ENCODE measurements at regions not wholly inside any gene's neighbourhood (a gene's known extent, or its start where the extent isn't known, plus 50 kb on each side); places are given as distances from the start of the nearest gene placed in this dataset.
A peak's percentile ranks its signal among the peaks of the same experiment; 100 is the strongest.
"Not testable (repeated sequence)": the region's sequence is repeated elsewhere in the genome, so short reads cannot be mapped to it uniquely, and the experiment has no call there.

DNA sequence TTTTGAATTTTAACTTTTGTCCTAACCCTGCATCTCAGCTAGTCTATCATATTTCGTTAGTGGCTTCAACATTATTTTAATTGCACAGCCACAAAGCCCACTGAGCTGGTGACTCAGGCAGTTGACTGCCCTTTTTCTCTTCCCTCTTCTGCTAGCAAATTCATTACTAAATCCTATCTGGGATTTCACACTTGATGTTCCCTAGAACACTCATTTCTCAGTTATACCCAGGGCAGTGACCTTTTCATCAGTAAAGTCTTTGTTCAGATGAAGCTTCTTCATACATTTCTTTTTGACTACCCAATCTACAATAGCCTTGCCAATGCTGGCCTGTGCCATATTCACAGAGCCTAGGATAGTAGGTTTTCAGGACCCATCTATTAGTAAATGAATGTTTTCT, 107.0 kb downstream of the ATXN7L3B start:
- TF ChIP-seq GATA1 (IDR thresholded peaks at IDR 0.05; ENCODE audit: low read depth, low read length) (no peak), POLR2A (IDR thresholded peaks at IDR 0.05; ENCODE audit: low read length) (no peak)
- no peak for DNase-seq

DNA sequence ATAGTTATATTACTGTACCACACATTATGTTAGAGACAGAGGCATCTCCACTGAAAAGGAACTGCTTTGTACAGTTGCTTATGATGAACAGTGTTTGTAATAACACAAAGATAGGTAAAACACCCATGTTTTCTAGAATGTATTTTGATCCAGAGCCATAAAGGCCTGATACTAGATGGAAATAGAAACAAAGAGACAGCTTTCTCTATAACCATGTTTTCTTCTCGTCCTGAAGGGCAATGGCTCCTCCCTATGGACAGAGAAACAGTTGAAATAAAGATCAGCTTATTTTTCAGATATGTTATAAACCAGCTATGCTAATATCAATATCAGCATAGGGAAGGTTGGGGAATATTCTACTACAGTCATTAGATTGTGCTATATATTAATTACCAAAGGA, 109.2 kb downstream of the ATXN7L3B start:
- TF ChIP-seq POLR2A (IDR thresholded peaks at IDR 0.05; ENCODE audit: low read length) (no peak), GATA1 (IDR thresholded peaks at IDR 0.05; ENCODE audit: low read depth, low read length) (no peak)
- DNase-seq: no peak

DNA sequence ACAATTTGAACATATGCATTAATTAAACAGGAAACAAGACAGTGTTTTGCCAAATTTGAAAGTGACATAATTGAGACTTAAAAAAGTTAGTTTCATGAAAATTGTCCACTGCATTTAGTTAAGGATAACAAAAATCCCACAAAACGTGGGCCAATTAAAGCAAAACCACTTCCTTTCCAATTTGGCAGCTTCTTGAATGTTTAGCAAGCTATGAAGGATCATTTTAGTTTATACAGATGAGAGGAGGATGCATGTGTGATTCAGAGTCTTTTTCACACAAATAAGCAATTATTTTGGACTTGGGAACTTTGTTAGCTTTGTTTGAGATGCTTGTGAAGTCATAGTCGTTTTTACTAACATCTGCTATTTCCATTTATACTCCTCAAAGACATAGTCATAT, 109.6 kb downstream of the ATXN7L3B start:
- no peak for TF ChIP-seq POLR2A (IDR thresholded peaks at IDR 0.05; ENCODE audit: low read length)
- no peak for TF ChIP-seq GATA1 (IDR thresholded peaks at IDR 0.05; ENCODE audit: low read depth, low read length)
- DNase-seq: no peak

DNA sequence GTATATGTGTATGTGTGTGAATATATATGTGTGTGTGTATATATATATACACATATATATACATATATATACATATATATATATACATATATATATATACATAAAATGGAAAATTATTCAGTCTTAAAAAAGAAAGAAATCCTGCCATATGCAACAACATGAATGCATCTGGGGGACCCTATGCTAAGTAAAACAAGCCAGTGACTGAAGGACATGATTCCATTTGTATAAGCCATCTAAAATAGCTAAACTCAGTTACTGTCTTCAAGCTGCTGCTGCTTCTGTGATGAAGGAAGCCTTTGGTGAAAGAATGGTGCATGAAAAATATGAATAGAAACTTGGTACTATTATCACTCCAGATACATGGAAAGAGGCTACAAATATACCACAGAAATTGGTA, 118.6 kb downstream of the ATXN7L3B start:
- no peak for DNase-seq
- TF ChIP-seq POLR2A (IDR thresholded peaks at IDR 0.05; ENCODE audit: low read length) (no peak), GATA1 (IDR thresholded peaks at IDR 0.05; ENCODE audit: low read depth, low read length) (no peak)

DNA sequence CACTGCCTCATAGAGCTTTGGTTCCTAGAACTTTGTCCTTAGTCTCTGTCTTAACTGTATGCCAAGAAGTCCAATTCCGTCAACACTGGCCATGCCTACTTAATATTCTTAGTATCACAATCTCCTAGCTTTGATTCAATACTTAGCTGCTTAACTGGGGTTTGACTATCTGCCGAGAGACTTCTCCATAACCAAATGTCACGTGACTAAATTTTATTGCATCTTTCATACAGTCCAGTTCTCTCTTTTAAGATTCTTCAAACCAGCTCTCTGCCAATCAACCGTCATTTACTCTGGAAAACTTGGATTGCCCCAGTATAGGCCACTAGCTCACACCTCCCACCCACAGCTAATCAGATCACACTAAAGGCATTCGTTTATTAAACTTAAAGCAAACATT, 122.8 kb downstream of the ATXN7L3B start:
- DNase-seq: no peak
- TF ChIP-seq GATA1 (IDR thresholded peaks at IDR 0.05; ENCODE audit: low read depth, low read length): no peak
- TF ChIP-seq POLR2A (IDR thresholded peaks at IDR 0.05; ENCODE audit: low read length): no peak

DNA sequence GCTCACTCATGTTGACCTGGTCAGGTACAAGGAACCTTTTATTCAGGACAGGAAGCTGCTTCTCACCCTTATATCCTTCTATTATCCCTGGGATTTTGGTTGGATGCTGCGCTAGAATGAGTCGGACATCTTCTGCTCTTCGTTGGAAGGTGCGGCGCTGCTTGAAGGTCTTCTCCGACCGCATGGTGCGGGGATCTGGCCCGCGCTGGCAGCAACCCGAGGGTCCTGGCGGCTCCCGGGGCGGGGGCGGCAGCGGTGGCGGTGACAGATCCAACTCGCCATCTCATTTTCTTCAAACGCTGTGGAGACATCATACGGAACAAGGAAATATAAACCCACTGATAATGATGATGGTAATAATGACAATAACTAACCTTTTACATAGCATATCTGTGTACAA, 126.3 kb downstream of the ATXN7L3B start:
- TF ChIP-seq POLR2A (IDR thresholded peaks at IDR 0.05; ENCODE audit: low read length): no peak
- DNase-seq: no peak

DNA sequence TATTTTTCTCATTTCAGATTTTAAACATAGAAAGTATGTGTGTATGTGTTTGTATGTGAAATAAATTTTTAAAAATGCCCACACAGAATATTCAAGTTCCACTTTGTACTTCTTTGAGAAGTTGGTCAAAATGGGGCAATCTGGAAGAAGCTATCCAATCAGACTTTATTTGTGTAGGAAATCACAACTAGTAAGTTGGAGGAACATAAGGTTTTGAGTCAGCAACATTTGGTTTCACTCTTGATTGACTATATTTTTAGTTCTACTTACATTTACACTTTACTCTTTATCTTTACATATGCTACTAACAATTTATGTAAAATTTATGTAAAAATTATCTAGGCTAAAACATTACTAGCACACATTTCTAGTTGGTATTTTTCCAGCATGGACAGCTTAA, 128.1 kb downstream of the ATXN7L3B start:
- TF ChIP-seq POLR2A (IDR thresholded peaks at IDR 0.05; ENCODE audit: low read length) (no peak), GATA1 (IDR thresholded peaks at IDR 0.05; ENCODE audit: low read depth, low read length) (no peak)
- DNase-seq: no peak

DNA sequence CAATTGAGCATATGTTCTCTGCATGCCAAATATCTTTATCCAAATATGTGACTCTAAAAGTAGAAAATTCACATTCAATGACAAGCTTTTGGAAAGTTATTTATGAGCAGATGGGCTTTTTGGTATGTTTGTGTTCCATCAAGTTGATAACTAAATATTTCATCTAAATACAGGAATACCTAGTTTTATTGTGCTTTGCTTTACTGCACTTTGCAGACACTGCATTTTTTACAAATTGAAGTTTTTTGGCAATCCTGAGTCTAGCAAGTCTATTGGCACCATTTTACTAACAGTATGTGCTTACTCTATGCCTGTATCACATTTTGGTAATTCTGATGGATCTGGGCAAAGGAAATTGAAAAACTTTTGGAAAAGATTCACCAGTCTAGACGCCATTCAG, 133.8 kb downstream of the ATXN7L3B start:
- no peak for TF ChIP-seq GATA1 (IDR thresholded peaks at IDR 0.05; ENCODE audit: low read depth, low read length)
- no peak for TF ChIP-seq POLR2A (IDR thresholded peaks at IDR 0.05; ENCODE audit: low read length)
- DNase-seq: no peak

DNA sequence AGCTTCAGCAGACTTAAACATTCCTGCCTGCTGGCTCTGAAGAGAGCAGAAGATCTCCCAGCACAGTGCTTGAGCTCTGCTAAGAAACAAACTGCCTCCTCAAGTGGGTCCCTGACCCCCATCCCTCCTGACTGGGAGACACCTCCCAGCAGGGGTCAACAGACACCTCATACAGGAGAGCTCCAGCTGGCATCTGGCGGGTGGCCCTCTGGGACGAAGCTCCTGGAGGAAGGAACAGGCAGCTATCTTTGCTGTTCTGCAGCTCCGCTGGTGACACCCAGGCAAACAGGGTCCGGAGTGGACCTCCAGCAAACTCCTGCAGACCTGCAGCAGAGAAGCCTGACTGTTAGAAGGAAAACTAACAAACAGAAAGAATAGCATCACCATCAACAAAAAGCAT, 139.3 kb downstream of the ATXN7L3B start:
- DNase-seq: not testable (repeated sequence)

DNA sequence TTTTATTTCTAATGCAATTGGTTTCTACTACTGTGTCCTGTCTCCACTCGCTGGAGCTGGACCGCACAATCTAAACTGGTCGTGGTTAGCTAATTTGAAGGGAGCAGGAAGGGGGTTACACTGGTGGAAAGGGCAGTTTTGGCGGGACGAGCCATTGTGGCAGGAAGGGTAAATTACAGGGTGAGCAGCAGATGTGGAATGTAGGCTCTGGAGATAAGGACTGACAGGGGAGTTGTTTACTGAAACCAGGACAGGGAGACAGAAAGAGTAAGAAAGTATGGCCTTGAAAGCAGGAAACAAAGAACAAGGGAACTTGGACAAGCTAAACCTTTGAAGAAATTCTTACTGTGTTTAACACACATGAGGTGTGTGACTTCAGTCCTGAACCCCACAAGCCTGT, 147.8 kb downstream of the ATXN7L3B start:
- no peak for TF ChIP-seq GATA1 (IDR thresholded peaks at IDR 0.05; ENCODE audit: low read depth, low read length)
- no peak for TF ChIP-seq POLR2A (IDR thresholded peaks at IDR 0.05; ENCODE audit: low read length)
- DNase-seq: no peak

DNA sequence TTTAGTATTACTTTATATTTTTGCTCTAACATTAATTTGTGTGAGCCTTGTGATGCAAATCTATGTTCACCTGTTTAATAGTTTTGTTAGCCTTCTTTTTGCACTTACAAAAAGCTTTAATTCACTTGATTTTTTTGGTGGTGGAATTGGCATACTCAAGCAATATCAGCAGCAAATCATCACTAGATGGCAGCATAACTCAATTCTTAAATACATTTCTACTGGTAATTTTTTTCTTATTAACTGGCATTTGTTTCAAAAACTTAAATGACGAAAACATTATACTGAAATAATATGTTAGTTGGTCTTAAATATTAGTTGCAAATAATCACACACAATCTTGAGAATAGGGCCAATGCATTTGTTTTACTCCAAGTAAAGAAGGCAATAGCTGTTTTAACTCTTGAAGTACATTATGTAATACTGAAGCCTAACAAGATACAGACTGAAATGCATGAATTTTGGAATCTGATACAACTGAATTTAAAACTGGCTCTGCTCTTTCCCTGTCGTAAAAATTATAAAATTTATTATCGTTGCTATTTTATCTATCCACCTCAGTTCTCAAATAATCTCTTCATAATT, 151.5 kb downstream of the ATXN7L3B start:
- DNase-seq: peak; percentile 33 to 58
- TF ChIP-seq GATA1 (IDR thresholded peaks at IDR 0.05; ENCODE audit: low read depth, low read length) (no peak), POLR2A (IDR thresholded peaks at IDR 0.05; ENCODE audit: low read length) (no peak)

DNA sequence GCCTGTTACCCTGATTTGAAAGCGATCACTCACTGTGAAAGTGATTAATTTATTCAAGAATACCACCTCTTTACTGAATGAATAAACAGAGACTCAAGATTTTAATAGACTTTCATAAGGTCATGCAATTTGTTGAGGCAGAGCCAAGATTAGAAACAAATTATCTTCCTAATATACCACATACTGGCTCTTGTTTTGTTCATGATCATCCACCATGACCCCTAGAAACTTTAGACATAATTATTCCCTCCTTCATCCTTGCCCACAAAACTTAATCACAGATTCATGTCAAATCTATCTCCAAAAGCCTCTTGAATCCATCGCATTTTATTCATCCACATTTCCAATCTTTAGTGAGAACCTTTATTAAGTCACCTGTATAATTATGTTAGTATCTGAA, 152.3 kb downstream of the ATXN7L3B start:
- TF ChIP-seq POLR2A (IDR thresholded peaks at IDR 0.05; ENCODE audit: low read length) (no peak), GATA1 (IDR thresholded peaks at IDR 0.05; ENCODE audit: low read depth, low read length) (no peak)
- no peak for DNase-seq

DNA sequence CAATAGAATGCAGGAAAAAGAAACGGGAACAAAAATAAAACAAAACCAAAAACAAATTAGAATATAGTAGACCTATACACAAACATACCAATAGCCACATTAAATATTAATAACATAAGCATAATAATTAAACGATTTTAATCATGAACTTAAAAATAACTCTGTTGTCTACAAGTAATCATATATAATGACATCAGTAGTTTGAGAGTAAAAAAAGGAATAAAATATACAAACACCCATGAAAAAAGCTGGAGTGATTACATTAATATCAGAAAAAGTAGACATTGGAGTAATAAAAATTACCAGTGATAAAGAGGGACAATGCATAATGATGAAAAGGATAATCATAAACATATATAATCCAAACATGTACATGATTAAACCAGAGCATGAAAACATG, 181.8 kb downstream of the ATXN7L3B start:
- no peak for DNase-seq
- no peak for TF ChIP-seq POLR2A (IDR thresholded peaks at IDR 0.05; ENCODE audit: low read length)
- no peak for TF ChIP-seq GATA1 (IDR thresholded peaks at IDR 0.05; ENCODE audit: low read depth, low read length)

DNA sequence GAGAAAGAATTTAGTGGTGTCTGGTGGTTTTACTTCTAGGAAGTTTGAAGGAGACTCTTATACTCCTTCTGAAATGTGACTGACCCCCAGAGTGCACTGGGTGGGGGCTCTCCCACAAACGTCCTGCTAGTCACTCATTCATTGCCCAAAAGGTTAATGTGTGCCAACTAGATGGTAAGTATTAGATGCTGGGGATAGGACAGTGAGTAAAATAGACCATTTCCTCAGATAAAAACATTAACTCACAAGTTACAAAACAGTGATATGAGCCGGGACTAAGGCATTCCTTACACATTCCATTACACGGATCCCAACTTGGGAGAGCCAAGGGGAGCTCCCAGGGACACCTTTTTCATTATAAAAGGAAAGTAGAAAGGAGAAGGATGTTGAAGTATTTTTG, 185.1 kb downstream of the ATXN7L3B start:
- TF ChIP-seq GATA1 (IDR thresholded peaks at IDR 0.05; ENCODE audit: low read depth, low read length) (no peak), POLR2A (IDR thresholded peaks at IDR 0.05; ENCODE audit: low read length) (no peak)
- no peak for DNase-seq

DNA sequence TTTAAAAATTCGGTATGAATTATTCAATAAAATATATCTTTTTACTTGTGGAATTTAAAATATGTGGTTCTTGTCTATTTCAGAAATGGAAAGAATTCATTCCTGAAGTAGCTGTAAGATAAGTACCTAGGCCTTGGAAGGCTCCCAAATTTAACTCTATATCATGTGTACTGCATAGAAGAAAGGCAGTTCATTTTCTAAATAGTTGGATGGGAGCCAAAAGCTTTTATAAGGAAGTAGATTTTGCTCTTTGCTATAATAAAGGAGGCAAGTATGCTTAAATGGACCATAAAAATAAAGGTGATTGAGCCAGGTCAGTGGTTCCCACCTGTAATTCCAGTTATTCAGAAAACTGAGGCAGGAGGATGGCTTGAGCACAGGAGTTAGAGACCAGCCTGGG, 187.5 kb downstream of the ATXN7L3B start:
- no peak for DNase-seq

DNA sequence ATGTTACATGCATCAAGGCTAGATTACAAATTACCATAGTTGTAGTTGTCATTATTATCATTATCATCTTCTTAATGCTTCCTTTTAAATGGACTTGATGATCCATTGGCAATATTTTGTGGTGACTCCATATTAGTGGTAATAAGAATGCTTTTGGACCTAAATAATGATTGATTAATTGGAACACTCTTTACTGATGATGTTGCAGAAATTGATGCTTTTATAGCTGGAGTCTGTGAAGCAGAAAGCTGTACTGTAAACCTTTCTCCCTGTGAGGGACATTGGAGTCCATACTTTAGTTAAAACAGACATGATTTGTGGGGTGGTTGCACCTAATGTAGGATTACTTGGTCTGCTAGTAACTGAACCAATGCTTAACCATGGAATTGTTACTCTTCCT, 190.4 kb downstream of the ATXN7L3B start:
- DNase-seq: no peak
- TF ChIP-seq GATA1 (IDR thresholded peaks at IDR 0.05; ENCODE audit: low read depth, low read length) (no peak), POLR2A (IDR thresholded peaks at IDR 0.05; ENCODE audit: low read length) (no peak)

More for the DNA sequence above, 187.5 kb downstream of the ATXN7L3B start:
- no peak for TF ChIP-seq GATA1 (IDR thresholded peaks at IDR 0.05; ENCODE audit: low read depth, low read length)
- TF ChIP-seq POLR2A (IDR thresholded peaks at IDR 0.05; ENCODE audit: low read length): no peak

All from erythroblast (primary cell).